Transverse colon (tissue), 3 donors: ENCODE measurements at regions not wholly inside any gene's neighbourhood (a gene's known extent, or its start where the extent isn't known, plus 50 kb on each side); places are given as distances from the start of the nearest gene placed in this dataset.
"Not testable (repeated sequence)": the region's sequence is repeated elsewhere in the genome, so short reads cannot be mapped to it uniquely, and the experiment has no call there.

ENCODE experiments used
- CTCF ChIP-seq, 5 experiments: fragments of 200-600 bp in 3 of 5; fragments of 450-650 bp in 2 of 5; sonication (generic) in 3 of 5; IDR thresholded peaks; 1 replicate in 2 of 5; 2 replicates in 3 of 5; pipeline ENCODE4 v1.5.1; 2016 to 2017; ENCODE audit warnings: antibody characterized with exemption in 5 of 5, inconsistent platforms in 3 of 5, mild to moderate bottlenecking in 2 of 5, moderate library complexity in 1 of 5
- POLR2A ChIP-seq: fragments of 450-650 bp; IDR thresholded peaks from one replicate; pipeline ENCODE4 v1.6.1; 2016; ENCODE audit warnings: antibody characterized with exemption, mild to moderate bottlenecking, moderate library complexity

GRCh38 chr1:31495770-31496169 is 80.5 kb upstream of the TINAGL1 start:
- not testable (repeated sequence) for TF ChIP-seq CTCF (IDR thresholded peaks at IDR 0.05); POLR2A
